ENCODE measurements at regions not wholly inside any gene's neighbourhood (a gene's known extent, or its start where the extent isn't known, plus 50 kb on each side); places are given as distances from the start of the nearest gene placed in this dataset.
"Not testable (repeated sequence)": the region's sequence is repeated elsewhere in the genome, so short reads cannot be mapped to it uniquely, and the experiment has no call there.

- DNase-seq (ENCODE audit: low read depth in 2 of 2); H3K4me3 ChIP-seq (replicated peaks in 1 of 2; ENCODE audit: low read depth in 2 of 2, low read length in 2 of 2): not testable (repeated sequence)
Observed at GRCh38 chr2:113386780-113387433, 50.6 kb upstream of the ZNG1B start.

DNA sequence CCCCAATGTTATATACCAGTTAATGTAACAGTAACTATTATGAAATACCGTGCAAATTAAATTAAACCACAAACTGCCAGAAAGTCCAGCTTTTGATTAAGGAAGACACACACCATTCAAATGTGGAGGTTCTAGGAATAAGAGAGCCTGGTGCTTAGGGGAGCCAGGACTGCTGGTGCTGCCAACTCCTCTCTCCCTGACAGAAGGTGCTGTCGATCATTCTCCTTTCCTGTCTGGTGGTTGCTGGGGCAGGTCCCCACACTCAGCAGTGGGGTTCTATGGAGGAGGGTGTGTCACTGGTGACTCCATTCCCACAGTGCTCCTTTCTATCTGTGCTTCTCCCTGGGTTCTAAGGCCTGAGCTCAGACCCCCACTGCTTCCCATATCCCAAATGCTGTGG lies 57.9 kb upstream of the ZNG1B start:
- H3K4me3 ChIP-seq (replicated peaks in 1 of 2; ENCODE audit: low read depth in 2 of 2, low read length in 2 of 2); DNase-seq (ENCODE audit: low read depth in 2 of 2): not testable (repeated sequence)

DNA sequence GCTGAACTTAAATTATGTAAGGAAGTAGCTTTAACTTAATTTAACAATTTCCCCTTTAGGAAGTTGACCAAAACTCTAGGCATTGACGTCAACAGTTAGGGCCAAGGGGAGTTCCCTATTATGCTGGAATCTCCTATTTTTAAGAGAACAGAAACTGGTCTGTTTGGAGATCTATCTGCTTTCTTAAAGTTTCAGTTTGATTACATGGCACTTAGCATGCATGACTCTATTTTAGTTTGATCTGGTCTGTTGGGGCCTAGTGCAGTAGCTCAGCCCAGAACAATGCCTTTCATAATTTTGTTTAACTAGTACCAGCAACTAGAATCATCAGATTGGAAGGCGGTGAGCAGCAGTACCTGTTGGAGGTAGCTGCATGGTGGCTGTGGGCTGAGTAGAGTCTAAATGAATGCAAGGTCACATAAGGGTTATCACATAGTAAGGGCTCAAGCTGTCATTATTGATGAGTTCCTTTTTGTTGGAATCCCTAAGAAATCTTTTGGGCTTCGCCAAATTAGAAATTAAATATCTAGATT lies 60.5 kb upstream of the ZNG1B start:
- no peak for DNase-seq (ENCODE audit: low read depth in 2 of 2)
- no peak for TF ChIP-seq CTCF (IDR thresholded peaks at IDR 0.05; ENCODE audit: low read depth, low read length)
- H3K4me3 ChIP-seq (replicated peaks in 1 of 2; ENCODE audit: low read depth in 2 of 2, low read length in 2 of 2) = no peak overlapping the region

DNA sequence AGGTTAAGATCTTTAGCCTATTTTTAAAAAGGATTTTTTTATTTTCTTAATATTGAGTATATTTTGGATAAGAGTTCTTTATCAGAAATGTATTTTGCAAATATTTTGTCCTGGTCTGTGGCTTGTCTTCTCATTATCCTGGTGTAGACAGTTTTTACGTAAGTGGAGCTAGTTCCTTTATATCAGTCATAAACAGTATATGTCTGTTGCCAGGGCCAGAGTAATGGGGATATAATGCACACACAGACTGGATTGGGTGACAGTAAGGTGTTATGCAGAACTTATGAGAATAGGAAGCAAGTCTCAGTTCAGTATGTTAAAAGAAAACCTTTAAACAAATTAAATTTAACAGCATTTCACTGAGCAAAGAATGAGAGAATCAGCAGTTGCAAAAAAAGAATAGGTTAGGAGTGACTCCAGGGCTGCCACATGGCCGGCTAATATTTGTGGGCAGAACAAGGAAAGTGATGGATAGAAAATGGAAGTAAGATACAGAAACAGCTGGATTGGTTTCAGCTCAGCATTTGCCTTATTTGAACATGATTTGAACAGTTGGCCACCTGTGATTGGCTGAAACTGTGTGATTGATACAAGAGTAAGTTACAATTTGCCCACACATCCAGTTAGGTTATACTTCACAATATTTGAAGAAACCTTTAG lies 61.1 kb upstream of the ZNG1B start:
- TF ChIP-seq CTCF (IDR thresholded peaks at IDR 0.05; ENCODE audit: low read depth, low read length) = no peak
- DNase-seq (ENCODE audit: low read depth in 2 of 2) = no peak
- no peak overlapping the region for H3K4me3 ChIP-seq (replicated peaks in 1 of 2; ENCODE audit: low read depth in 2 of 2, low read length in 2 of 2)

- not testable (repeated sequence) for DNase-seq (ENCODE audit: low read depth in 2 of 2)
Observed at GRCh38 chr2:113374857-113375256, 62.6 kb upstream of the ZNG1B start.

GRCh38 chr2:113372258-113372834 lies 65.1 kb upstream of the ZNG1B start:
- not testable (repeated sequence) for H3K4me3 ChIP-seq (replicated peaks in 1 of 2; ENCODE audit: low read depth in 2 of 2, low read length in 2 of 2)
- peak in 1 of 2 donors; percentile 12 for DNase-seq (ENCODE audit: low read depth in 2 of 2)

More at GRCh38 chr2:113374857-113375256, 62.6 kb upstream of the ZNG1B start:
- not testable (repeated sequence) for H3K4me3 ChIP-seq (replicated peaks in 1 of 2; ENCODE audit: low read depth in 2 of 2, low read length in 2 of 2)

DNA sequence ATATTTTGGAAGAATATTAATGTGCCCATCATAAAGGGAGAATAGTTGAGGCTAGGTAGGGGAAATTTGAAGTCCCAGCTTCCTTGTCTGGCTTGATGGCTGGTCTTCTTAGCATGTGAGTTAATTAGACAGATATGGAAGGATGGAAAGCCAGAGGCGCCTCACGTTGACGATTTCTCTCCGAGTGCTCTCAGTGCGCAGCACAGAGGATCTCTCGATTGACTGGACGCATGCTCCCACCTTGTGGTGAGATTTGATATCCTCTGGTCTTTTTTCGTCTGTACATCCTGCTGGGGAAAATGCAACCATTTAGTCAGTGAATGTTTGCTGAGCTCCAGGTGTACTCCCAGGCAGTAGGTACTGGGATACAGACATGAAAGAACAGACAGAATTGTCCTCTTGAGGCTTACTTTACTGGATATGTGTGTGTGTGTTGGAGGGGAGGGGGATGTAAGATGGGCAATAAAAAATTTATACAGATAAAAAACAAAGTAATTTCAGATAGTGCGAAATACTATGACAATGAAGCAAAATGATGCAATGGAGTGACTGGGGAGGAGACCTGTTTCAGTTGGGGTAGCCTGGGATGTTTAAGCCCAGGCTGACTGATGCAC lies 66.9 kb upstream of the ZNG1B start:
- DNase-seq (ENCODE audit: low read depth in 2 of 2) = peak; percentile 82 to 85
- H3K4me3 ChIP-seq (replicated peaks in 1 of 2; ENCODE audit: low read depth in 2 of 2, low read length in 2 of 2) = no peak overlapping the region
- peak; percentile 52 for TF ChIP-seq CTCF (IDR thresholded peaks at IDR 0.05; ENCODE audit: low read depth, low read length)

- no peak overlapping the region for H3K4me3 ChIP-seq (replicated peaks in 1 of 2; ENCODE audit: low read depth in 2 of 2, low read length in 2 of 2)
- no peak for DNase-seq (ENCODE audit: low read depth in 2 of 2)
- no peak for TF ChIP-seq CTCF (IDR thresholded peaks at IDR 0.05; ENCODE audit: low read depth, low read length)
Observed at GRCh38 chr2:113370030-113370429, 67.5 kb upstream of the ZNG1B start.

GRCh38 chr2:113368581-113368980 lies 68.9 kb upstream of the ZNG1B start:
- not testable (repeated sequence) for DNase-seq (ENCODE audit: low read depth in 2 of 2); H3K4me3 ChIP-seq (replicated peaks in 1 of 2; ENCODE audit: low read depth in 2 of 2, low read length in 2 of 2)

- not testable (repeated sequence) for H3K4me3 ChIP-seq (replicated peaks in 1 of 2; ENCODE audit: low read depth in 2 of 2, low read length in 2 of 2); DNase-seq (ENCODE audit: low read depth in 2 of 2)
Observed at GRCh38 chr2:113366821-113367220, 70.7 kb upstream of the ZNG1B start.

DNA sequence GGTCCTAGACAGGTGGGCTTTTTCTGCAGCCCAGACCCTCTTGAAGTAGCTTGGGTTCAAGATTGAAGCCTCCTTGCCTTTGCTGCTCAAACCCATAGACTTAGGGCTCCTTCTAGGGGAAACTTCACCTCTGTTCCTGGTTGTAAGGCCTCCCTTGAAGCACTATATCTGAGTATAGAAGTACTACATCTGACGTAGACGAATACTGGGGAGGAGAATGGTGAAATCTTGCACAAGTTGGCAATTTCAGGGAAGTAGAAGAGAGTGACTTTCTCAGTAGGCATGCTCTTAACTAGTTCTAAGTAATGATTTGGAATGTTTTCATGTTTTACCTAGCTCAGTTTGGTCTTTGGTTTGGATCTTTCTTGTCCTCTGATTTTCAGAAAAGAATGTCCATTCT lies 71.7 kb upstream of the ZNG1B start:
- not testable (repeated sequence) for DNase-seq (ENCODE audit: low read depth in 2 of 2)

DNA sequence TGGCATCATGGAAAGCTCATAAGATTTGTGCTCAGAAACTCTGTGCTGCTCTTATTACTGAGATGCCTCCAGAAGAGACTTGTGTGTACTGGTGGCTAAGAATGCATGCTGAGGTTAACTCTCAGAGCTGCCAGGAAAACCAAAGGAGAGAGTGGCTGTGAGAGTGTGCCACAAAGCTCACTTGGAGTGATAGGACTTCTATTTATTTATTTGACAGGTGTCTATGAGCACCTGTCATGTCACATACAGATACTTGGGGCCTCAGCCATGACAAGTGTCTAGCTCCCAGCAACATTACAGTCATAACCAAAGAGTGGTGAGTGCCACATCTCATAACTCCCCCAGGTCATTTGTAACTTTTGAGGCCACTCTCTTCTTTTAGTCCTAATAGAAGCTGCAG lies 72.2 kb upstream of the ZNG1B start:
- not testable (repeated sequence) for DNase-seq (ENCODE audit: low read depth in 2 of 2); H3K4me3 ChIP-seq (replicated peaks in 1 of 2; ENCODE audit: low read depth in 2 of 2, low read length in 2 of 2)

More for the DNA sequence above, 71.7 kb upstream of the ZNG1B start:
- H3K4me3 ChIP-seq (replicated peaks in 1 of 2; ENCODE audit: low read depth in 2 of 2, low read length in 2 of 2) = not testable (repeated sequence)

Data from cardiac fibroblast (primary cell).